ENCODE measurements at regions not wholly inside any gene's neighbourhood (a gene's known extent, or its start where the extent isn't known, plus 50 kb on each side); places are given as distances from the start of the nearest gene placed in this dataset.
A peak's percentile ranks its signal among the peaks of the same experiment; 100 is the strongest.

- CTCF ChIA-PET (ENCODE audit: partially characterized antibody) = interaction anchor here (1.6 kb wide), 1 partner anchor 77 kb away, joined by 4 read pairs; no protein-coding TSS in a partner anchor
- Histone ChIP-seq H3K9me3 (ENCODE audit: insufficient read depth in 2 of 2, low read depth in 1 of 2, low read length in 1 of 2) (no peaks in the 10 kb centered on the region; a peak in 1 of 4 replicates), H2AFZ (ENCODE audit: low read length) (no peak overlapping the region), H2AK5ac (ENCODE audit: low read depth, low read length) (no peak overlapping the region), H3K4me2 (ENCODE audit: insufficient read depth in 1 of 2, low read depth in 2 of 2, low read length in 2 of 2) (no peak overlapping the region), H3K36me3 (ENCODE audit: control insufficient read depth in 2 of 4, insufficient read depth in 4 of 4, low read length in 3 of 4) (no peaks in the 10 kb centered on the region), H3K9ac (replicated peaks in 1 of 4; ENCODE audit: extremely low read depth in 1 of 4, low read depth in 3 of 4, low read length in 3 of 4) (no peak overlapping the region), H4K20me1 (replicated peaks in 1 of 2; ENCODE audit: control insufficient read depth in 1 of 2, insufficient read depth in 2 of 2, low read length in 2 of 2) (peaks cover 0 to 5% of the 10 kb centered on the region in 2 experiments), H2BK15ac (ENCODE audit: low read length) (no peak overlapping the region), H3K14ac (ENCODE audit: insufficient read length) (no peak overlapping the region), H3K23ac (ENCODE audit: insufficient read length) (no peak overlapping the region), H4K8ac (ENCODE audit: extremely low read depth, insufficient read depth, low read length) (no peak overlapping the region), H3K56ac (replicated peaks; ENCODE audit: insufficient read length, low read depth, low read length) (peak overlapping the region; percentile 95), H3K4ac (replicated peaks; ENCODE audit: insufficient read length, low read depth, low read length) (no peak overlapping the region), H2BK120ac (replicated peaks; ENCODE audit: low read depth, low read length) (no peak overlapping the region), H3K23me2 (ENCODE audit: low read depth, low read length) (peaks cover 8% of the 10 kb centered on the region; the same call in 1 of the 2 replicates), H3K4me3 (ENCODE audit: extremely low read depth in 1 of 4, insufficient read depth in 2 of 4, low read depth in 3 of 4, low read length in 4 of 4) (no peak overlapping the region), H4K5ac (ENCODE audit: insufficient read length, low read depth, low read length) (no peak overlapping the region), H3K4me1 (replicated peaks in 1 of 4; ENCODE audit: control insufficient read depth in 3 of 4, insufficient read depth in 4 of 4, low read length in 3 of 4) (no peaks in the 10 kb centered on the region), H3K27ac (ENCODE audit: low read depth, low read length) (no peak overlapping the region), H2BK12ac (ENCODE audit: low read depth, low read length) (no peak overlapping the region), H2BK20ac (ENCODE audit: low read length) (no peak overlapping the region), H3K79me1 (ENCODE audit: low read depth, low read length) (no peaks in the 10 kb centered on the region), H3K27me3 (replicated peaks in 1 of 4; ENCODE audit: control insufficient read depth in 3 of 4, extremely low read depth in 1 of 4, insufficient read depth in 3 of 4, low read length in 3 of 4) (peaks cover 6 to 17% (median 9%) of the 10 kb centered on the region in 4 experiments; a peak in 6 of 7 replicates), H3K79me2 (ENCODE audit: control insufficient read depth in 1 of 2, insufficient read depth in 2 of 2, low read length in 2 of 2) (no peaks in the 10 kb centered on the region), H4K91ac (replicated peaks; ENCODE audit: insufficient read length, low read length) (no peak overlapping the region), H3K18ac (ENCODE audit: extremely low read depth, low read length) (no peak overlapping the region), H2BK5ac (ENCODE audit: low read depth, low read length) (no peak overlapping the region)
- DNase-seq (ENCODE audit: low read depth in 1 of 2, low spot score in 2 of 2) (no peak), FAIRE-seq (no peak)
- POLR2A ChIA-PET (ENCODE audit: partially characterized antibody) = no interaction called here
- WGBS, 2 experiments (ENCODE audit: extremely low coverage in 1 of 2, insufficient coverage in 1 of 2, insufficient read length in 1 of 2, insufficient replicate concordance in 2 of 2, low coverage in 1 of 2, low lambda C conversion rate in 2 of 2, missing lambda C conversion rate in 1 of 2) = 86 to 100% methylated on average over 1 of the region's 1 CpG
- TF ChIP-seq, protein P1, sequence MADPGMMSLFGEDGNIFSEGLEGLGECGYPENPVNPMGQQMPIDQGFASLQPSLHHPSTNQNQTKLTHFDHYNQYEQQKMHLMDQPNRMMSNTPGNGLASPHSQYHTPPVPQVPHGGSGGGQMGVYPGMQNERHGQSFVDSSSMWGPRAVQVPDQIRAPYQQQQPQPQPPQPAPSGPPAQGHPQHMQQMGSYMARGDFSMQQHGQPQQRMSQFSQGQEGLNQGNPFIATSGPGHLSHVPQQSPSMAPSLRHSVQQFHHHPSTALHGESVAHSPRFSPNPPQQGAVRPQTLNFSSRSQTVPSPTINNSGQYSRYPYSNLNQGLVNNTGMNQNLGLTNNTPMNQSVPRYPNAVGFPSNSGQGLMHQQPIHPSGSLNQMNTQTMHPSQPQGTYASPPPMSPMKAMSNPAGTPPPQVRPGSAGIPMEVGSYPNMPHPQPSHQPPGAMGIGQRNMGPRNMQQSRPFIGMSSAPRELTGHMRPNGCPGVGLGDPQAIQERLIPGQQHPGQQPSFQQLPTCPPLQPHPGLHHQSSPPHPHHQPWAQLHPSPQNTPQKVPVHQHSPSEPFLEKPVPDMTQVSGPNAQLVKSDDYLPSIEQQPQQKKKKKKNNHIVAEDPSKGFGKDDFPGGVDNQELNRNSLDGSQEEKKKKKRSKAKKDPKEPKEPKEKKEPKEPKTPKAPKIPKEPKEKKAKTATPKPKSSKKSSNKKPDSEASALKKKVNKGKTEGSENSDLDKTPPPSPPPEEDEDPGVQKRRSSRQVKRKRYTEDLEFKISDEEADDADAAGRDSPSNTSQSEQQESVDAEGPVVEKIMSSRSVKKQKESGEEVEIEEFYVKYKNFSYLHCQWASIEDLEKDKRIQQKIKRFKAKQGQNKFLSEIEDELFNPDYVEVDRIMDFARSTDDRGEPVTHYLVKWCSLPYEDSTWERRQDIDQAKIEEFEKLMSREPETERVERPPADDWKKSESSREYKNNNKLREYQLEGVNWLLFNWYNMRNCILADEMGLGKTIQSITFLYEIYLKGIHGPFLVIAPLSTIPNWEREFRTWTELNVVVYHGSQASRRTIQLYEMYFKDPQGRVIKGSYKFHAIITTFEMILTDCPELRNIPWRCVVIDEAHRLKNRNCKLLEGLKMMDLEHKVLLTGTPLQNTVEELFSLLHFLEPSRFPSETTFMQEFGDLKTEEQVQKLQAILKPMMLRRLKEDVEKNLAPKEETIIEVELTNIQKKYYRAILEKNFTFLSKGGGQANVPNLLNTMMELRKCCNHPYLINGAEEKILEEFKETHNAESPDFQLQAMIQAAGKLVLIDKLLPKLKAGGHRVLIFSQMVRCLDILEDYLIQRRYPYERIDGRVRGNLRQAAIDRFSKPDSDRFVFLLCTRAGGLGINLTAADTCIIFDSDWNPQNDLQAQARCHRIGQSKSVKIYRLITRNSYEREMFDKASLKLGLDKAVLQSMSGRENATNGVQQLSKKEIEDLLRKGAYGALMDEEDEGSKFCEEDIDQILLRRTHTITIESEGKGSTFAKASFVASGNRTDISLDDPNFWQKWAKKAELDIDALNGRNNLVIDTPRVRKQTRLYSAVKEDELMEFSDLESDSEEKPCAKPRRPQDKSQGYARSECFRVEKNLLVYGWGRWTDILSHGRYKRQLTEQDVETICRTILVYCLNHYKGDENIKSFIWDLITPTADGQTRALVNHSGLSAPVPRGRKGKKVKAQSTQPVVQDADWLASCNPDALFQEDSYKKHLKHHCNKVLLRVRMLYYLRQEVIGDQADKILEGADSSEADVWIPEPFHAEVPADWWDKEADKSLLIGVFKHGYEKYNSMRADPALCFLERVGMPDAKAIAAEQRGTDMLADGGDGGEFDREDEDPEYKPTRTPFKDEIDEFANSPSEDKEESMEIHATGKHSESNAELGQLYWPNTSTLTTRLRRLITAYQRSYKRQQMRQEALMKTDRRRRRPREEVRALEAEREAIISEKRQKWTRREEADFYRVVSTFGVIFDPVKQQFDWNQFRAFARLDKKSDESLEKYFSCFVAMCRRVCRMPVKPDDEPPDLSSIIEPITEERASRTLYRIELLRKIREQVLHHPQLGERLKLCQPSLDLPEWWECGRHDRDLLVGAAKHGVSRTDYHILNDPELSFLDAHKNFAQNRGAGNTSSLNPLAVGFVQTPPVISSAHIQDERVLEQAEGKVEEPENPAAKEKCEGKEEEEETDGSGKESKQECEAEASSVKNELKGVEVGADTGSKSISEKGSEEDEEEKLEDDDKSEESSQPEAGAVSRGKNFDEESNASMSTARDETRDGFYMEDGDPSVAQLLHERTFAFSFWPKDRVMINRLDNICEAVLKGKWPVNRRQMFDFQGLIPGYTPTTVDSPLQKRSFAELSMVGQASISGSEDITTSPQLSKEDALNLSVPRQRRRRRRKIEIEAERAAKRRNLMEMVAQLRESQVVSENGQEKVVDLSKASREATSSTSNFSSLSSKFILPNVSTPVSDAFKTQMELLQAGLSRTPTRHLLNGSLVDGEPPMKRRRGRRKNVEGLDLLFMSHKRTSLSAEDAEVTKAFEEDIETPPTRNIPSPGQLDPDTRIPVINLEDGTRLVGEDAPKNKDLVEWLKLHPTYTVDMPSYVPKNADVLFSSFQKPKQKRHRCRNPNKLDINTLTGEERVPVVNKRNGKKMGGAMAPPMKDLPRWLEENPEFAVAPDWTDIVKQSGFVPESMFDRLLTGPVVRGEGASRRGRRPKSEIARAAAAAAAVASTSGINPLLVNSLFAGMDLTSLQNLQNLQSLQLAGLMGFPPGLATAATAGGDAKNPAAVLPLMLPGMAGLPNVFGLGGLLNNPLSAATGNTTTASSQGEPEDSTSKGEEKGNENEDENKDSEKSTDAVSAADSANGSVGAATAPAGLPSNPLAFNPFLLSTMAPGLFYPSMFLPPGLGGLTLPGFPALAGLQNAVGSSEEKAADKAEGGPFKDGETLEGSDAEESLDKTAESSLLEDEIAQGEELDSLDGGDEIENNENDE (IDR thresholded peaks at IDR 0.05; ENCODE audit: insufficient replicate concordance, low read length) = no peak
Measured at GRCh38 chr20:61045091-61045490, 207.0 kb upstream of the CDH4 start.

All from H1 (cell line).